IMR-90 (cell line): ENCODE measurements at regions not wholly inside any gene's neighbourhood (a gene's known extent, or its start where the extent isn't known, plus 50 kb on each side); places are given as distances from the start of the nearest gene placed in this dataset.

Experiments
- ATAC-seq: fragments of 200-7000 bp; cut with Tn5 transposase; 2 replicates; pipeline ENCODE4 v1.9.1; 2020; ENCODE audit warnings: low read depth, mild to moderate bottlenecking, moderate library complexity
- BruUV-seq: library from RNA; stranded (reverse); fragments of 400-500 nt; replicated peaks from 2 replicates; lab custom pipeline; 2021; lab: Mats Ljungman, UMichigan
- CTCF ChIA-PET: fragments of 300-600 bp; formaldehyde crosslinking; extraction: SDS; loops from one replicate; lab custom pipeline; 2021; ENCODE audit warnings: antibody characterized with exemption; lab: Yijun Ruan, JAX
- POLR2A ChIA-PET: fragments of 300-600 bp; sonication (Branson Sonifier 250); formaldehyde crosslinking; loops from one replicate; lab custom pipeline; 2022; ENCODE audit warnings: antibody characterized with exemption; ENCODE audit not compliant: unreplicated experiment; lab: Charles Lee
- DNase-seq: peaks from one replicate; pipeline ENCODE4 v3.0.0; 2013
- H2AFZ ChIP-seq: replicated peaks from 2 replicates; pipeline ENCODE3; 2013; ENCODE audit warnings: low read length, mild to moderate bottlenecking; ENCODE audit not compliant: poor library complexity
- H2AK5ac ChIP-seq: 2 replicates; pipeline ENCODE4 v1.6.1; 2013; ENCODE audit warnings: low read depth, low read length, inconsistent platforms
- H2AK9ac ChIP-seq: replicated peaks from 2 replicates; pipeline ENCODE3; 2013; ENCODE audit warnings: mild to moderate bottlenecking, low read depth, low read length, moderate library complexity; ENCODE audit not compliant: poor library complexity
- H2BK120ac ChIP-seq: 2 replicates; pipeline ENCODE4 v1.6.1; 2013; ENCODE audit warnings: low read depth, low read length, inconsistent platforms
- H2BK15ac ChIP-seq: 3 replicates; pipeline ENCODE4 v1.6.1; 2013; ENCODE audit warnings: low read depth, low read length, inconsistent platforms
- H2BK20ac ChIP-seq: 2 replicates; pipeline ENCODE4 v1.6.1; 2013; ENCODE audit warnings: low read depth, mild to moderate bottlenecking, inconsistent platforms, low read length, moderate library complexity
- H2BK5ac ChIP-seq: 2 replicates; pipeline ENCODE4 v1.6.1; 2013; ENCODE audit warnings: mild to moderate bottlenecking, low read depth, low read length, inconsistent platforms; ENCODE audit not compliant: poor library complexity, severe bottlenecking
- H3K14ac ChIP-seq: replicated peaks from 2 replicates; pipeline ENCODE4 v1.6.1; 2013; ENCODE audit warnings: low read depth, low read length, inconsistent platforms
- H3K18ac ChIP-seq: 2 replicates; pipeline ENCODE4 v1.6.1; 2013; ENCODE audit warnings: low read depth, low read length, control low read depth
- H3K23ac ChIP-seq: 2 replicates; pipeline ENCODE4 v1.6.1; 2013; ENCODE audit warnings: low read depth, low read length, inconsistent platforms
- H3K27ac ChIP-seq: 2 replicates; pipeline ENCODE4 v1.5.1; 2013; ENCODE audit warnings: mild to moderate bottlenecking, control low read depth, low read length; ENCODE audit not compliant: insufficient read depth
- H3K27me3 ChIP-seq: 2 replicates; pipeline ENCODE4 v1.6.1; 2013; ENCODE audit warnings: low read length; ENCODE audit not compliant: control insufficient read depth, insufficient read depth
- H3K36me3 ChIP-seq: 2 replicates; pipeline ENCODE4 v1.6.1; 2013; ENCODE audit warnings: low read length, mixed read lengths; ENCODE audit not compliant: control insufficient read depth, insufficient read depth
- H3K4ac ChIP-seq: 2 replicates; pipeline ENCODE4 v1.6.1; 2013; ENCODE audit warnings: low read depth, low read length, inconsistent platforms
- H3K4me1 ChIP-seq: 2 replicates; pipeline ENCODE4 v1.6.1; 2013; ENCODE audit warnings: low read length, mixed read lengths; ENCODE audit not compliant: control insufficient read depth, insufficient read depth
- H3K4me2 ChIP-seq: 2 replicates; pipeline ENCODE4 v1.6.1; 2013; ENCODE audit warnings: low read depth, mild to moderate bottlenecking, control low read depth, low read length, moderate library complexity
- H3K4me3 ChIP-seq: 2 replicates; pipeline ENCODE4 v1.5.1; 2013; ENCODE audit warnings: low read depth, mild to moderate bottlenecking, control low read depth, low read length, moderate library complexity; ENCODE audit not compliant: insufficient read depth
- H3K56ac ChIP-seq: 2 replicates; pipeline ENCODE4 v1.6.1; 2013; ENCODE audit warnings: low read length, inconsistent platforms; ENCODE audit not compliant: insufficient read depth; ENCODE audit errors: extremely low read depth
- H3K79me1 ChIP-seq, 2 experiments: 2 replicates each; pipeline ENCODE4 v1.6.1; 2013; ENCODE audit warnings: low read length in 2 of 2, inconsistent platforms in 1 of 2, low read depth in 1 of 2
- H3K9ac ChIP-seq: 2 replicates; pipeline ENCODE4 v1.6.1; 2013; ENCODE audit warnings: low read depth, low read length, control low read depth
- H3K9me1 ChIP-seq: 2 replicates; pipeline ENCODE4 v1.6.1; 2013; ENCODE audit warnings: low read length, inconsistent platforms; ENCODE audit not compliant: insufficient read depth
- H3K9me3 ChIP-seq: 2 replicates; pipeline ENCODE4 v1.6.1; 2013; ENCODE audit warnings: low read length; ENCODE audit not compliant: control insufficient read depth, insufficient read depth
- H4K20me1 ChIP-seq: 2 replicates; pipeline ENCODE4 v1.6.1; 2013; ENCODE audit warnings: low read length, inconsistent platforms; ENCODE audit not compliant: insufficient read depth
- H4K5ac ChIP-seq: 2 replicates; pipeline ENCODE4 v1.6.1; 2013; ENCODE audit warnings: mild to moderate bottlenecking, low read depth, low read length, control low read depth
- H4K8ac ChIP-seq, 2 experiments: 2 replicates each; pipeline ENCODE4 v1.6.1; 2013; ENCODE audit warnings: low read depth in 2 of 2, low read length in 2 of 2, control low read depth in 1 of 2, inconsistent platforms in 1 of 2
- H4K91ac ChIP-seq: 2 replicates; pipeline ENCODE4 v1.6.1; 2013; ENCODE audit warnings: low read depth, low read length, inconsistent platforms; ENCODE audit not compliant: insufficient read depth
- BHLHE40 ChIP-seq: fragments of 150-350 bp; IDR thresholded peaks from 2 replicates; pipeline ENCODE4 v1.6.1; 2016; ENCODE audit warnings: mild to moderate bottlenecking, low read depth, low read length
- CEBPB ChIP-seq: IDR thresholded peaks from 2 replicates; pipeline ENCODE4 v1.6.1; 2012; ENCODE audit warnings: low read depth, low read length, improper control_type of control experiment
- CHD1 ChIP-seq: IDR thresholded peaks from 2 replicates; pipeline ENCODE4 v1.6.1; 2012; ENCODE audit warnings: low read depth, low read length, improper control_type of control experiment
- FOS ChIP-seq: fragments of 150-350 bp; IDR thresholded peaks from 2 replicates; pipeline ENCODE4 v1.6.1; 2016; ENCODE audit warnings: low read depth, low read length
- MAFK ChIP-seq: IDR thresholded peaks from 2 replicates; pipeline ENCODE4 v1.6.1; 2012; ENCODE audit warnings: low read depth, low read length, improper control_type of control experiment
- MXI1 ChIP-seq: IDR thresholded peaks from 2 replicates; pipeline ENCODE4 v1.6.1; 2012; ENCODE audit warnings: low read depth, mild to moderate bottlenecking, low read length, moderate library complexity, borderline replicate concordance
- NFE2L2 ChIP-seq: fragments of 150-350 bp; IDR thresholded peaks from 2 replicates; pipeline ENCODE4 v1.6.1; 2016; ENCODE audit warnings: low read depth, mild to moderate bottlenecking, low read length
- POLR2A ChIP-seq: IDR thresholded peaks from 2 replicates; pipeline ENCODE4 v1.6.1; 2012; ENCODE audit warnings: mild to moderate bottlenecking, low read depth, low read length
- RAD21 ChIP-seq: IDR thresholded peaks from 2 replicates; pipeline ENCODE4 v1.6.1; 2012; ENCODE audit warnings: low read length, improper control_type of control experiment
- RFX5 ChIP-seq: IDR thresholded peaks from 2 replicates; pipeline ENCODE4 v1.8.0; 2012; ENCODE audit warnings: low read depth, mild to moderate bottlenecking, low read length, moderate library complexity
- SMC3 ChIP-seq: fragments of 150-350 bp; IDR thresholded peaks from 2 replicates; pipeline ENCODE4 v1.6.1; 2016; ENCODE audit warnings: low read depth, mild to moderate bottlenecking, antibody characterized with exemption, low read length, moderate library complexity
- USF2 ChIP-seq: fragments of 150-350 bp; IDR thresholded peaks from 2 replicates; pipeline ENCODE4 v1.6.1; 2017; ENCODE audit warnings: mild to moderate bottlenecking, antibody characterized with exemption, low read length, low read depth
- WGBS, 2 experiments: methylation state at CpG; one replicate each; pipeline versions ENCODE4 v1.1.5 to v1.1.7; 2013; ENCODE audit warnings: missing lambda C conversion rate in 2 of 2; ENCODE audit not compliant: insufficient read length in 1 of 2; ENCODE audit errors: extremely low coverage in 2 of 2; 5-methylcytosine and 5-hydroxymethylcytosine counted together
- dilution Hi-C: fragments of 300-500 bp; cut with HindIII; formaldehyde crosslinking; loops from one replicate; pipeline ENCODE4 v1.14.3; 2018; ENCODE audit warnings: low sequenced_read_pairs; ENCODE audit not compliant: unreplicated experiment
- in situ Hi-C: fragments of 300-500 bp; cut with MboI; formaldehyde crosslinking; loops from 3 replicates; pipeline ENCODE4 v1.14.3; 2019; ENCODE audit warnings: low sequenced_read_pairs, inconsistent platforms, mixed read lengths
- intact Hi-C: fragments of 100-400 bp; cut with micrococcal nuclease; formaldehyde crosslinking; loops from 2 replicates; pipeline ENCODE4 v1.10.0; 2022
- TF ChIP-seq, protein P1 (sequence below): conservative IDR thresholded peaks from 2 replicates; pipeline ENCODE4 v1.5.1; 2012; ENCODE audit warnings: mild to moderate bottlenecking, low read depth, low read length, improper control_type of control experiment

GRCh38 chr19:28331596-28331995 is 881.4 kb downstream of the UQCRFS1 start:
- POLR2A ChIA-PET = no interaction called here
- Histone ChIP-seq H2BK15ac (no peak overlapping the region), H2AK5ac (no peak overlapping the region), H3K9me1 (no peaks in the 10 kb centered on the region), H2BK5ac (no peak overlapping the region), H3K9me3 (peaks cover 21% of the 10 kb centered on the region), H3K4me3 (no peak overlapping the region), H4K8ac (no peak overlapping the region), H3K9ac (no peak overlapping the region), H2BK120ac (no peak overlapping the region), H4K20me1 (no peaks in the 10 kb centered on the region), H4K91ac (no peak overlapping the region), H4K5ac (no peak overlapping the region), H3K23ac (no peak overlapping the region), H3K27ac (no peak overlapping the region), H2AK9ac (no peak overlapping the region), H3K18ac (no peak overlapping the region), H2AFZ (no peak overlapping the region), H2BK20ac (no peak overlapping the region), H3K36me3 (no peaks in the 10 kb centered on the region), H3K14ac (no peak overlapping the region), H3K4me1 (no peaks in the 10 kb centered on the region), H3K4ac (no peak overlapping the region), H3K27me3 (no peaks in the 10 kb centered on the region), H3K79me1 (no peaks in the 10 kb centered on the region), H3K56ac (no peak overlapping the region), H3K4me2 (no peak overlapping the region)
- dilution Hi-C loops = no loop called here
- ATAC-seq (no peak), DNase-seq (no peak)
- CTCF ChIA-PET = no interaction called here
- no CpG with 5 or more reads among the region's 7 CpGs for WGBS, 2 experiments
- in situ Hi-C loops = no loop called here
- TF ChIP-seq NFE2L2 (no peak), FOS (no peak), MXI1 (no peak), CHD1 (no peak), CEBPB (no peak), MAFK (no peak), RAD21 (no peak), SMC3 (no peak), RFX5 (no peak), USF2 (no peak), POLR2A (no peak), BHLHE40 (no peak)
- TF ChIP-seq, protein P1, sequence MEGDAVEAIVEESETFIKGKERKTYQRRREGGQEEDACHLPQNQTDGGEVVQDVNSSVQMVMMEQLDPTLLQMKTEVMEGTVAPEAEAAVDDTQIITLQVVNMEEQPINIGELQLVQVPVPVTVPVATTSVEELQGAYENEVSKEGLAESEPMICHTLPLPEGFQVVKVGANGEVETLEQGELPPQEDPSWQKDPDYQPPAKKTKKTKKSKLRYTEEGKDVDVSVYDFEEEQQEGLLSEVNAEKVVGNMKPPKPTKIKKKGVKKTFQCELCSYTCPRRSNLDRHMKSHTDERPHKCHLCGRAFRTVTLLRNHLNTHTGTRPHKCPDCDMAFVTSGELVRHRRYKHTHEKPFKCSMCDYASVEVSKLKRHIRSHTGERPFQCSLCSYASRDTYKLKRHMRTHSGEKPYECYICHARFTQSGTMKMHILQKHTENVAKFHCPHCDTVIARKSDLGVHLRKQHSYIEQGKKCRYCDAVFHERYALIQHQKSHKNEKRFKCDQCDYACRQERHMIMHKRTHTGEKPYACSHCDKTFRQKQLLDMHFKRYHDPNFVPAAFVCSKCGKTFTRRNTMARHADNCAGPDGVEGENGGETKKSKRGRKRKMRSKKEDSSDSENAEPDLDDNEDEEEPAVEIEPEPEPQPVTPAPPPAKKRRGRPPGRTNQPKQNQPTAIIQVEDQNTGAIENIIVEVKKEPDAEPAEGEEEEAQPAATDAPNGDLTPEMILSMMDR = no peak
- intact Hi-C loops = no loop called here
- BruUV-seq = no TSS peak
